Stimulated activated CD8-positive, alpha-beta memory T cell treated with anti-CD3 and anti-CD28 coated beads, Interleukin-12 subunit alpha, Interleukin-12 subunit beta, amount 100 ng/mL, for 24 hours (primary cell): ENCODE measurements at regions not wholly inside any gene's neighbourhood (a gene's known extent, or its start where the extent isn't known, plus 50 kb on each side); places are given as distances from the start of the nearest gene placed in this dataset.

Source experiments
- DNase-seq: peaks from one replicate; pipeline ENCODE4 v3.0.0-alpha.2; 2020; ENCODE audit errors: extremely low read depth

DNA sequence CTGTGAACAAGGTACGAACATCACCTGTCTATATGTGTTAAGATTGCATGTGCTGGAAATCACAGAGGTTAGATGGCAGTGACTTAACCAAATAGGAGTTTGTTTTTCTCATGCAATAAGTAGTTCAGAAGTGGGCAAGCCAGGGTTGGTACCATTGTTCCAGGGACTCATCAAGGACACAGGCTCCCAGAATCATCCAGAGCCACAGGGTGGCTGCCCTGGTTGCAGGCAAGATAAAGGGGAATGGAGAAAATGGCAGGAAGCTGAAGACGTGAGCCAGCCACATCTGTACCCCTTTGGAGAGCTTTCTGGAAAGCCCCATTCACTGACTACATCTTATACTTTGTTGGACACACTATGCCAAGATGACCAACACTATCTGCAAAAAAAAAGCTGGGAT, 126.0 kb upstream of the IL12B start:
- DNase-seq = no peak

DNA sequence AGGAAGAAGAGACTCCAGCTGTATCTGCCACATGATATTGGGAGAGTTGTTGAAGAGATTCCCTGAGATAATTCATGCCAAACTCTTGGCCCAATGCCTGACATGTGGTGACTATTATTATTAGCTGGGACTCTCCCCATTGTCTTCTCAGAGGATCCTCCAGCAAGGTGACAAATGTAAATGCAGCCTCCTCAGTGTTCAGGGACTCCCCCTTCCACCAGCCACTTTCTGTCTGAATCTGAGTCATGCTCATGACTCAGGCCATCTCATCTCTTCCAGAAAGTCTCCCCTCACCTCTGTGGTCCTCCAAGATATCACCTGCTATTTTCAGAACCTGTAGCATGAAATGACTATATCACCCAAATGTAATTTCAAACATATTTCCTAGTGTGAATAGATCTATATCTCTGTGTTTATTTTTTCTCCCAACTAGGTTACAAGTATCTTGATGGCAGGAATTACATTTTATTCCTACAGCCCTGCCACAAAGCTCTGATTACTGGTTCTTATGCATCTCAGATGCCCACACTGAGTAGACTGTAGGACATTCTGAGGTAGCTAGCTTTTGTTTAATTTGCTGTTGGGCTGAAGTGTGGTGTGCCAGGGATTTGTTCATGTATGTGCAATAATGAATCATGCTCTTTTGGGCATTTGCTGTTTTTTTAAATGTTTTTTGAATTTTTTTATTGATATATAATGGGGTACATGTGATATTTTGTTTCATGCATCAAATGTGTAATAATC, 126.6 kb upstream of the IL12B start:
- DNase-seq = peak; percentile 27

DNA sequence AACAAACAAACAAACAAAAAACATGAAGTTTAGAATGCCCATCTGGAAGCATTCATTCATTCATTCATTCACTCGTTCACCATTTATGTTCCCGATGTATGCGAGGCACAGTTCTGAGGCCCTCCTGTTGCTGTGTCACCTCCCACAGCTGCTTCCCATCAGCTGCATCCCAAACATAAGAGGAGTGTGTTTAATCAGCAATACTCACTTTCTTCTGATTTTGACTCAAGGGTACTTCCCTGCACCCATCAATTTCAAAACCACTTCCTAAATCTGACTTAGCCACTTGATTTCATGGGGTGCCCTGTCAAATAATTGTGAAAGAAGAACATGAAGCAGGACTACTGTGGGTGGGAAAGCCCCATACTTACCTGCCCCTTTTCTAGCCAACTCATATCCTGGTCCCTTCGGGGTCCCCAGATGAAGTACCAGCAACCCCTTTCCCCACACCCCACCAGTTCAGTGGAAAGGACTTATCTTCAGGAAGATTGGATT, 128.0 kb upstream of the IL12B start:
- no peak for DNase-seq

DNA sequence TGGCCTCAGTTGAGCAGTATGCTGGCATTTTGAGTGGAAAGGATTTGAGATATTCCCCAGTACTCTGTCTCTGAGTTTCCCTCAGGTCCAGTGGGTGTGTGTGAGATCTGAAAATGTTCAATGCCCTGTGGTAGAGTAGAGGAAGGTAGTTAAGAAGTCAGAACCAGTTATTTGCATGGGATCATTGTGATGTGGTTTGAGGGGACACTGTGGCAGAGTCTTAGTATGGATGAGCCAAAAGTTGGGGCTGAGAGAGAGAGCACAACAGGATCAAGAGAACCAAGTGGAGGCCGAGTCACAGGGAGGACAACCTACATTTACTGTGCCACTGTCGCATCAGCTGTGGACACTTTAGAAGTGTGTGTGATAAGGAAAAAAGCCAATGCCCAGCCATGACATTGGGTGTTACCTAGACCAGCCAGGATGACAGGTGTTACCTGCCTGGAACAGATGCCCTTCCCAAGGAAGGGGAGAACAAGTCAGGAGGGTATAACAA, 128.9 kb upstream of the IL12B start:
- no peak for DNase-seq

DNA sequence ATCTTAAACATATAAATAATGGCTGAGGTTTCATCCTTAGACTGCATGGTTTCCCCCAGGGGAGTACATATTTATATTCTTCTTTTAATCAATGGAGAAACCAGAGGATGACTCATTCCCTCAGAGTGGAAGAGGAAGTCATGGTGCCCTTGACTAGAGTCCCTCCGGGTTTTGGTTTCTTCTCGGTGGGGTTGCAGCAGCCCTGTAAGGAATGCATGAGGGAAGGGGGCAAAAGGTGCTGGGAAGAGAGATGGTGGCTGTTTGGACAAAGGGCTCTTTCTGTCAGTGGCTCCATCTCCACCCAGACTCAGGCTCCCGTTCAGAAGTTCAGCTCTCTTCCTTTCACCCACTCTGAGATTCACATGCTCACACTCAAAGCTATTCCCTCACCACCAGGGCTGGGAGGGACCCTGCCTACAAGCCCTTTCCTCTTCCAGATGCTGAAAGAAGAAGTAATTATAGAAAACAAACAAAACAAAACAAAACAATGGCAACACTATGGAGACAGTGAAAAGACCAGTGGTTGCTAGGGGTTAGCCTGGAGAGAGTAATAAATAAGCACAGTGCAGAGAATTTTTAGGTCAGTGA, 129.8 kb upstream of the IL12B start:
- no peak for DNase-seq

DNA sequence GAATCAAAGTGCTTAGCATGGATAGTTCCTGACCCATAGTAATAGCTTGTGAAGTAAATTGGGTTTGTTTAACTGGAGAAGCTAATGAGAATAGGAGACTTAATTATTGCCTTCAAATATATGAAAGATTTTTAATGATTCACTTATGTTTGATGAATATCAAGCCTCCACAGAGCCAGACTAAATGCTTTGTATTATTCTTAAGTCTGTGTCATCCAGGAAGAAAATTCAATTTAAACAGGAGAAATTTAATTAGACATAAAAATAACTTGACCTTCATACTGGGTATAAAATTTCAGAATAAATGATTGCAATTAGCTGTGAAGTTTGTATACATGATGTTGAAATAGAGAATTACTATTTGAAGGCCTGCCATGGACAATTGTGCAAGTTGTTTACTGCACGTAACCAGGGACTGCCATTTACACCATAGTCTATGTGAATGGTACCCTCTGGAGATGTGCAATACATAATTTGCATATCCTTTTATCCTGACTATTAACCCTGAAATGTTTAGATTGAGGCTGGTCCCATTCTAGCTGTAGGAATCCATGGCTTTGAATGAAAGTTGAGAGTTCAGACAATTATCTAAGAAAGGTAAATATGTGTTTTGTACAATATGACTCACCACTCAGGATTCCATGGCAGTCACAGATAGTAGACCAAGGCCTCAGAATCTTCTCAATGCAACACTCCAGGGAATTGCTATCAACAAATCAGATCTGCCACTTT, 133.5 kb upstream of the IL12B start:
- DNase-seq = no peak

DNA sequence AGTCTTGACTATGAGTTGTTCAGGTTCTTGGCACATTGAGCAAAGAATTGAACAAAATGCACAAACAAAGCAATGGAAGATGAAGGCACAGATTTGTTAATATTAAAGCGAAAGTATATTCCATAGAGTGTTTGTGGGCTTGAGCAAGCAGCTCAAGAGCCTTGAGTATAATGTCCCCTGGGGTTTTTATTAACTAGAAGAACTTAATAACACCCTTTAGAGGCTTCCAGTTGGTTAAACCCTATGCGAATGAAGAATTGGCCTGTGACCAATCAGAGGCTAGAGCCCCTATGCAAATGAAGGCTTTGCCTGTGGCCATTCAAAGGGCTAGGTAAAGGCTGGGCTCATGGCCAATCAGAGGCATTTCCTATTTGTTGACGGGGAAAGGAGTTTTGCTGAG, 135.3 kb upstream of the IL12B start:
- DNase-seq = no peak

DNA sequence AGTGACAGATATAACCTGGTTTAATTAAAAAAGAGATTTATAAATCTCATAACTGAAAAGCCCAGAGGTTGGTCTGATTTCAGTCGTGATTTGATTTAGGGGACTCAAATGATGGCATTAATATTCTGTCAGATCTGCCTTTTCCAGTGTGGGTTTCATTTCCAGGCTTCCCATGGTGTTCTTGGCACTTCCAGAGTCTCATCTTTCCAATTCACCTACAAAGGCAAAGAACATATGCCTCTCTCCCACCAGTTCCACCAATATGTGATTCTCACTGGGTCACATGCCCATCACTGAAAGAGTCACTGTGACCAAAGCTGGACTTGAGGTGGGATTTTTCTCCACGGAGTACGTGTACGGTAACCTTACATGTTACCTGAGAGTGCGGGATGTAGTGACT, 137.4 kb upstream of the IL12B start:
- DNase-seq = no peak

DNA sequence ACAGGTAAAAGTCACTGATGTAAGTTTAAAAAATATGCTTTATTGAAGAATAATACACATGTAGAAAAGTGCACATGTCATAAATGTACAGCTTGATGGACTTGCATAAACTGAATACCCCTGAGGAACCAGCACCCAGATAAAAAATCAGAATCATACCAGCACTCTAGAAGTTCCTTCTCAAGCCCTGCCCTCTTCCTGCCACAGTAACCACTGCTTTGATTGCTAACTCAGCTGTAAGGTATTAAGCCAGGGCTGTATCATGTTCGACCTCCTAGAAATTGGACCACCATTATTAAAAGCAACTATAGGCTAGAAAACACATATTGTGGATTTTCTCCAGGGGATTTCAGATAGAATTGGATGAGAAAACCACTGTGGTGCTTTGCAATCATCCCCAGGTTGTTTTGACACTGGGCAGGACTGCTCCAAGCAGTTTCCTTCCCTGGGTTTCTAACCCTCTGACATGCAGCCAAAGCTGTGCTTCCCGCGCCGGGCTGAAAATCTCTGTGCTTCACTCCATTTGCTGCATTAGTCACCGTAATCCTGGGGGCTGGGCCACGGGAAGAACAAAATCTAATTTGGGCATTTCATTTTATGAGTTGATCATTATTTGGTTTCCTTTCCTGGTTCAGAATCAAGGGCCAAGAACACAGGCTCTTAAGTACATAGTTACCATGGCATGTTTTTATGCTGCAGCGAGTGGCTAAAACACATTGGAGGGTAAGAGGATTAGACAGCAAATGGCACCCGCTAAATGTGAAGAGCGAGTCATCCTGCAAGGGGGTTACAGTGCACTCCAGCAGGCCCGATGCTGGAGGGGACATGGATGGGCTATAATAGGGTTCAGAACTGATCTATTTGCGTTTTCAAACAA, 139.4 kb upstream of the IL12B start:
- DNase-seq = no peak

DNA sequence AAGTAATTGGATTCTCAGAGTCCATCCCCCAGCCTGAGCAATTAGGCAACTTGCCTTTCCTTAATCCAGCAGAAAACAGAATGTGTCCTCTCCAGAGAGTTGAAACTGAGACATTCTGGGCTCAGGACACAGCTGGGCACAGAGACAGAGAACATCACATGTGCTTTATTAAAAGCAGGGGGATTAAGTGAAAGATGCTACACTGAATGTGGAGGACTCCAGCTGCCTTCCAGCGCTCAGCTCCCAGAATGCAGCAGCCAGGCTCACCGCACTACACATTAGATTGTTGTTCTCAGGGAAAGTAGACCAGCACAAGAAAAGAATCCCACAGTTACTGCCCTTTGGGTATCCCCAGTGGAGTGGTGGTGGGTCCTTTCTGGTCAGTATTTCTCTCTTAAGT, 141.6 kb upstream of the IL12B start:
- no peak for DNase-seq

DNA sequence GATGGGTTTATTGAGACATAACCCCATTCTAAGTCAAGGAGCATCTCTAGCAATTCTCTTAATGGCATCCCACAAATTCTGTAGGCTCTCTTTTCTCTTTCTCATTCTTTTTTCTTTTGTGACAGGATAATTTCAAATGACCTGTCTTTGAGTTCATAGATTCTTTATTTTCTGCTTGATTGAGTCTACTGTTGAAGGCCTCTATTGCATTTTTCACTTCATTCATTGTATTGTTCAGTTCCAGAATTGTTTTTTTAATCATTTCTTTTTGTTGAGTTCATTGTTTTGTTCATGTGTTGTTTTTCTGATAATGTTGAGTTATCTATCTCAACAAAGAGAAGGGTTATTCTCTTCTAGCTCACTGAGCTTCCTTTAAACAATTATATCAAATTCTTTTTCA, 144.7 kb upstream of the IL12B start:
- DNase-seq = no peak

DNA sequence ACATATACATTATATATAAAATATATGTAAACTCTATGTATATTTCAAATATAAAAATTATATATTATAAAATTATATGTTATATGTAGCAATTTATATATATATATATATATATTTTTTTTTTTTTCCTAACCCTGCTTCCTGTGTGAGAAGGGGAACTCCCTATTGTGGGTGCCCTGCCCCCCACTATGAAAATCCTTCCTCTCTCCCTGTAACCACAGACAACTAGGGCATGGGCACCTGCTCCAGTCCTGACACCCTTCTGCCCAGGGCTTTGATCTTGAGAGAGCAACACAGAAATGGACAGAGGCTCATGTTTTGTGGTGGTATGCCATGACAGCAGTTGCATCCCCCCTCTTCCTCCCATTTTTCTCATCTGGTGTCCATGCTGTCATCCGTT, 148.7 kb upstream of the IL12B start:
- no peak for DNase-seq

DNA sequence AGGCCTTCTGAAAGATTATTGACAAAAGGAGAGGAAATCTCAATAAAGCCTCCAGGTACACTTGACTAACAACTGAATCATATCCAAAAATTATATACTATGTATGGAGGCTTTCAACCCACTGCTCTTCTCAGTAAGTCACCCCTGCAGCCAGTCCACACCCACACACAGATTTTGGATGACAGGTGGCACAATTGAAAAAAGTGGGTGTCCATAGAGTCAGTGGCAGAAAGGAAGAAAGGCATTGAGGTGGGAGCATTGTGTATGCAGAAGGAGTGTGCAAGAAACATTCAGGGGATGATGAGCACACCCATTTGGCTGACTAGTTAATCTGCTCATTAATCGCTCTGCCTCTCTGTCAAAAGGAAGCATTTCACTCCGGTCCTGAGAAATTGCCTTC, 150.6 kb upstream of the IL12B start:
- DNase-seq = no peak

DNA sequence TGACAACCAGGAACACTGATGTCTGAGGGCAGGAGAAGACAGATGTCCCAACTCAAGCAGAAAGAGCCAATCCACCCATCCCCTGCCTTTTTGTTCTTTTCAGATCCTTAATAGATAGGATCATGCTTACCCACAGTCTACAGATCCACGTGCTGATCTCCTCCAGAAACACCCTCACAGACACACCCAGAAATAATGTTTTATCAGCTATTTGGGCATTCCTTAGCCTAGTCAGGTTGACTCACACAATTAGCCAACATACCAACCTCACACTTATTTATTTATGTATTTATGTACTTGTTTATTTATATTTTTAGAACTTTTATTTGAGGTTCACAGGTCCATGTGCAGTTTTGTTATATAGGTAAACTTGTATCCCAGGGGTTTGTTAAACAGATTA, 151.5 kb upstream of the IL12B start:
- DNase-seq = no peak

DNA sequence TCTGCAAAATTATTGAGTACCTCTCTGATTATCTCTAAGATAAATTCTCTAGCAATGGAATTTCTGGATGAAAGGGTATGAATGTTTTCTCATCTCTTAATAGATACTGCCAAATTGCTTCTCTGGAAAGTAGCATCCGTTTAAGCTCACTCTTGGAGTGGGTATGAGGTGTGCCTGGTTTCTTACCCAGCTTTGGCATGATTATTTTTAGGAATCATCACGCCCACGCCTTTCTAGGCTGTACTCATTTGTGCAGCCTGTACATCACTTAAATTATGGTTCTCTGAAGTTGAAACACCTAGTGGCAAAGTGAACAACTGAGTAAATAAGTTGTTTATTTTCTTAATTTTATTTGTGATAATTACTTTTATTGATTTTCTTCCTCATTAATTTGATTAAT, 156.5 kb upstream of the IL12B start:
- no peak for DNase-seq

DNA sequence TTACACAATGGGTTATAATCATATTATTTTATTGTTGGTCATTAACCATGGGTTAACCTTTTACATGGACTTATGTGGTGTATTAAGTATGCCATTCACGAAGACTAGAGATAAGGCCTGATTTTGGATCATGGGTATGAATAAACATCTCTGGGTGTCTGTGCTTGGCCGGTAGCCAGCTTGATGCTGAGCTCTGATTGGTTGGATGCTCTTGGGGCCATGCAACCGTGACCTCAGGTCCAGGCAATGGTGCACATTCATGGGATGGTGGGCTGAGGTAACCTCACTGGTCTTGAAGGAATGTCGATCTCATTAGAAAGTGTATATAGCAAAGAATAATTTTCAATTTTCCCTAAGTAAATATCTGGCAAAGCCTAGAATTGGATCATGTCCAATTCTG, 158.2 kb upstream of the IL12B start:
- DNase-seq = no peak

DNA sequence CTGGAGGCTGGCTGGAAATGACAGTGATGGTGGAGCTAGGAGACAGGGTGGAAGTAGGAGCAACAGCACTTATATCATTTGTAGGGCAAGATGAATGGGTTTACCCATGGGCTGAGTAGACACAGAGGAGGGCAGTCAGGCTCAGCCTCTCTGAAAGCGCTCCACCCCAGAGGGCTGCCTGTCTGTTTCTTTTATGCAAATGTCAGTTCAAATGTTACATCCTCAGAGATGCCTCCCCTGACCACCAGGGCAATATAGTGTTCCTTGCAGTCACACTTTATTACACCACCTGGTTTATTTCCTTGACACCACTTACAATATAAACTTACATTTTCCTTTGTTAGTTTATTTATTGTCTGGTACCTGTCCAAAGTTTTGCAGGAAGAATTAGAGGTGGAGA, 159.5 kb upstream of the IL12B start:
- no peak for DNase-seq

DNA sequence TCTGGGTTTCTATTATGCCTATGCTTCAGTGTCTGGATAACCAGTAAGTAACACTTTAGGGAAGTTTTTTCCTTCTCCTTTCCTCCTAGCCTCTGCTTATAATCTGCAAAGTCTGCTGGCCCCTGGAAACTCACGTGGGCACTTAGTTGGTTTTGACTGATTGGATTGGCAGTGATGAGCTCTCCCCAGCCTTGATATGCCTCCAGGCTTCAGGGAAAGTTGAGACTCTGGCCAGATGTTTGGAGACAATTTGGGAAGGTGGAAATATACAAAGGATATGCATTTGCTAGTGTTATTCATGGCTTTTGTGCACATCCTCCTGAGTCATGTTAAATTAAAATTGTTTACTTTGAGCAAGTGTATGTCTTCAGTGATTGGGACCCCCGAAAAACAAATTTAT, 160.2 kb upstream of the IL12B start:
- DNase-seq = no peak

DNA sequence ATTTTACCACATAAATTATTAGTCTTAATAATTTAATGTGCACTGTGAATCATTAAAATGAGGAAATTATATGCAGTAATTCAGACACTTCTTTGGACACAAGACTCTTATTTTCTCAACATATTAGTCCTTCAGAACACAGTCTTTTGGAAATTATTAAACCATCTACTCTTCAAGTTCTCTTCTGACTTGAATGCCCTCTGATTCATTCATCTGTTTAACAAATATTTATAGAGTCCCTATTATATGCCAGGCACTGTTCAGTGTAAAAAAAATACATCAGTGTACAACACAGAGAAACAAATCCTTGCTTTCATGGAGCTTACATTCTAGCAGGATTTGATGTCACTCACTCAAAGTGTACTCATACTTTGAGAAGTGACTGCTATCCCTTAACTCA, 163.4 kb upstream of the IL12B start:
- no peak for DNase-seq

DNA sequence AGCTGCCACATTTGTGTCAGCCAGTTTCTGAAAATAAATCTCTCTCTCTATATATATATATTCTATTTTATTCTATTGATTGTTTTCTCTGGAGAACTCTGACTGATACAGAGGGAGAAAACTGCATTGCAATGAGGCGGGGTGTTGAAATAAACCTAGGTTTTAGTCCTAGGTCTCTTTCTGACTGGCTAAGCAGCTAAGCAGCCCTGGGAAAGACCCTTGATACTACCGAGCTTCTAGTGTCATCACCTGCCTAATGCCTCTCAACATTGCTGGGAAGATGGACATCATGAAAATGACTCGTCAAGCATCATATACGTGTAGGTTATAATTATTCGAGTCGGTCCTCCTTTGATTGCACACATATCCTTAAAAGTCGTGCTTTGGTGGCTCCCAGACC, 166.5 kb upstream of the IL12B start:
- DNase-seq = no peak

DNA sequence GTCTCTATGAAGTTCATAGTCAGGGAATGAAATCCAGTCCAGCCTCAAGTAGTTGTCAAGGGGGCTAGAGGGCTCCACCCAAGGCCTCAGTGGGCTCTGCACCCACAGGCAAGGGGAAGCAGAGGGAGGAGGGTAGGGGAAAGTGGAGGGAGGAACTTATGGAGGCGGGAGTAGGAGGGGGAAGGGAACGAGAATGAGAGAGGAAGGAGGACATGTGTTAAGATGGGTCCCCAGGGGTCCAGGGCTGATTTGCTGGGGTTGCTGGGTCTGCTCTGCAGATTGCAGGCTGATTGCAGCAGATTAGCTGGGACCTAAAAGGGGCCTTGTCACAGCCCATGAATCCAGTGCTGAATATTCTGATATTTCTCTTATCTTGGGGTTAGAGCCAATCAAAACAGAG, 166.9 kb upstream of the IL12B start:
- DNase-seq = no peak

DNA sequence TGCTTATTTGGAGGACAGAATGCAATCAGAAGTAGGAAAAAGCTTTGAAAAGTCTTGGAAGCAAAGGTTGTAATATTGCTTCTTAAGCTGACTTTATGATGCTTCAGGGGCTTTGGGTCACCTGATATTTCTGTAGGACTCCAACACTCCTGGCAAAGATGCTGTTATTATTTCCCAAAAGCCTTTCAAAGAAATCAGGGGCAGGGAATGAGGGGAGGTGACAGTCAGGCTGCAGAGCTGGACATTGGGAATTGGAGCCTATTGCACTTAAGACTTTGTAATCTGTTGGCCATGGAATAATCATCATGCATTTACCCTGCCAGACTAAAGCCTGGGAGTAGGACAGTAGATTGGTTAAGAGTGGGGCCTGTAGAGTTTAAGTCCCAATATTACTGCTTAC, 168.3 kb upstream of the IL12B start:
- no peak for DNase-seq
